Stimulated activated naive CD8-positive, alpha-beta T cell treated with anti-CD3 and anti-CD28 coated beads, Interleukin-15, Interleukin-2, amounts not matched to agents 100 ng/mL and 50 ng/mL, for 24 hours (primary cell): ENCODE measurements at regions not wholly inside any gene's neighbourhood (a gene's known extent, or its start where the extent isn't known, plus 50 kb on each side); places are given as distances from the start of the nearest gene placed in this dataset.

Experiments
- H3K27ac Mint-ChIP-seq: one replicate; pipeline ENCODE4 v1.8.0; 2021; ENCODE audit warnings: mild to moderate bottlenecking, mixed read lengths
- H3K27me3 Mint-ChIP-seq: one replicate; pipeline ENCODE4 v1.8.0; 2021; ENCODE audit warnings: mixed read lengths
- H3K36me3 Mint-ChIP-seq: one replicate; pipeline ENCODE4 v1.8.0; 2021; ENCODE audit warnings: low read depth, mixed read lengths
- H3K4me1 Mint-ChIP-seq: one replicate; pipeline ENCODE4 v1.8.0; 2021; ENCODE audit warnings: low read depth, mixed read lengths
- H3K4me3 Mint-ChIP-seq: one replicate; pipeline ENCODE4 v1.8.0; 2021; ENCODE audit warnings: mild to moderate bottlenecking, mixed read lengths
- H3K9me3 Mint-ChIP-seq: one replicate; pipeline ENCODE4 v1.8.0; 2021; ENCODE audit warnings: mixed read lengths

GRCh38 chr6:18973251-18973650 is 586.1 kb downstream of the RNF144B start:
- H3K36me3 Mint-ChIP-seq, result no peaks in the 10 kb centered on the region
- no peak overlapping the region for H3K4me3 Mint-ChIP-seq
- H3K9me3 Mint-ChIP-seq, result no peaks in the 10 kb centered on the region
- H3K4me1 Mint-ChIP-seq, result no peaks in the 10 kb centered on the region
- H3K27me3 Mint-ChIP-seq, result no peaks in the 10 kb centered on the region
- no peak overlapping the region for H3K27ac Mint-ChIP-seq

- Mint-ChIP-seq H3K4me3 (no peak overlapping the region), H3K4me1 (no peaks in the 10 kb centered on the region), H3K9me3 (no peaks in the 10 kb centered on the region), H3K27ac (no peak overlapping the region), H3K27me3 (no peaks in the 10 kb centered on the region), H3K36me3 (no peaks in the 10 kb centered on the region)
Measured at GRCh38 chr6:18976091-18976490, 588.9 kb downstream of the RNF144B start.

- Mint-ChIP-seq H3K4me1 (no peaks in the 10 kb centered on the region), H3K27ac (no peak overlapping the region)
Measured at GRCh38 chr6:18976966-18977365, 589.8 kb downstream of the RNF144B start.

GRCh38 chr6:18978337-18979128 is 591.4 kb downstream of the RNF144B start:
- no peaks in the 10 kb centered on the region for H3K36me3 Mint-ChIP-seq
- no peak overlapping the region for H3K4me3 Mint-ChIP-seq
- H3K27ac Mint-ChIP-seq, result no peak overlapping the region
- no peaks in the 10 kb centered on the region for H3K4me1 Mint-ChIP-seq
- no peaks in the 10 kb centered on the region for H3K9me3 Mint-ChIP-seq
- no peaks in the 10 kb centered on the region for H3K27me3 Mint-ChIP-seq

More at GRCh38 chr6:18976966-18977365, 589.8 kb downstream of the RNF144B start:
- H3K4me3 Mint-ChIP-seq, result no peak overlapping the region
- H3K9me3 Mint-ChIP-seq, result no peaks in the 10 kb centered on the region
- H3K36me3 Mint-ChIP-seq, result no peaks in the 10 kb centered on the region
- no peaks in the 10 kb centered on the region for H3K27me3 Mint-ChIP-seq

GRCh38 chr6:18985061-18985460 is 597.9 kb downstream of the RNF144B start:
- Mint-ChIP-seq H3K27ac (no peak overlapping the region), H3K4me1 (no peaks in the 10 kb centered on the region)

GRCh38 chr6:18985996-18986395 is 598.8 kb downstream of the RNF144B start:
- no peaks in the 10 kb centered on the region for H3K4me1 Mint-ChIP-seq
- no peaks in the 10 kb centered on the region for H3K36me3 Mint-ChIP-seq
- H3K4me3 Mint-ChIP-seq, result no peak overlapping the region
- no peaks in the 10 kb centered on the region for H3K9me3 Mint-ChIP-seq
- H3K27me3 Mint-ChIP-seq, result no peaks in the 10 kb centered on the region
- H3K27ac Mint-ChIP-seq, result no peak overlapping the region

More at GRCh38 chr6:18985061-18985460, 597.9 kb downstream of the RNF144B start:
- H3K9me3 Mint-ChIP-seq, result no peaks in the 10 kb centered on the region
- no peak overlapping the region for H3K4me3 Mint-ChIP-seq
- H3K27me3 Mint-ChIP-seq, result no peaks in the 10 kb centered on the region
- H3K36me3 Mint-ChIP-seq, result no peaks in the 10 kb centered on the region

GRCh38 chr6:18988636-18989035 is 601.5 kb downstream of the RNF144B start:
- no peaks in the 10 kb centered on the region for H3K4me1 Mint-ChIP-seq
- no peak overlapping the region for H3K27ac Mint-ChIP-seq
- H3K4me3 Mint-ChIP-seq, result no peak overlapping the region
- no peaks in the 10 kb centered on the region for H3K36me3 Mint-ChIP-seq
- peaks cover 3% of the 10 kb centered on the region for H3K9me3 Mint-ChIP-seq
- no peaks in the 10 kb centered on the region for H3K27me3 Mint-ChIP-seq

GRCh38 chr6:18990059-18990978 is 603.2 kb downstream of the RNF144B start:
- Mint-ChIP-seq H3K27ac (no peak overlapping the region), H3K4me3 (no peak overlapping the region), H3K4me1 (no peaks in the 10 kb centered on the region), H3K36me3 (no peaks in the 10 kb centered on the region), H3K9me3 (peaks cover 3% of the 10 kb centered on the region), H3K27me3 (no peaks in the 10 kb centered on the region)

- Mint-ChIP-seq H3K4me1 (no peaks in the 10 kb centered on the region), H3K27me3 (no peaks in the 10 kb centered on the region), H3K4me3 (no peak overlapping the region)
Measured at GRCh38 chr6:18997375-18997826, 610.3 kb downstream of the RNF144B start.

GRCh38 chr6:19002976-19003560 is 615.9 kb downstream of the RNF144B start:
- peaks cover 4% of the 10 kb centered on the region for H3K9me3 Mint-ChIP-seq
- no peak overlapping the region for H3K27ac Mint-ChIP-seq
- no peaks in the 10 kb centered on the region for H3K36me3 Mint-ChIP-seq
- H3K4me1 Mint-ChIP-seq, result no peaks in the 10 kb centered on the region
- H3K4me3 Mint-ChIP-seq, result no peak overlapping the region
- no peaks in the 10 kb centered on the region for H3K27me3 Mint-ChIP-seq

More at GRCh38 chr6:18997375-18997826, 610.3 kb downstream of the RNF144B start:
- Mint-ChIP-seq H3K36me3 (no peaks in the 10 kb centered on the region), H3K27ac (no peak overlapping the region), H3K9me3 (no peaks in the 10 kb centered on the region)

GRCh38 chr6:19004176-19004575 is 617.0 kb downstream of the RNF144B start:
- no peaks in the 10 kb centered on the region for H3K36me3 Mint-ChIP-seq
- no peak overlapping the region for H3K27ac Mint-ChIP-seq
- no peaks in the 10 kb centered on the region for H3K4me1 Mint-ChIP-seq
- H3K4me3 Mint-ChIP-seq, result no peak overlapping the region
- H3K9me3 Mint-ChIP-seq, result peaks cover 4% of the 10 kb centered on the region
- H3K27me3 Mint-ChIP-seq, result no peaks in the 10 kb centered on the region

GRCh38 chr6:19009769-19010168 is 622.6 kb downstream of the RNF144B start:
- Mint-ChIP-seq H3K4me1 (no peaks in the 10 kb centered on the region), H3K27ac (no peak overlapping the region), H3K27me3 (no peaks in the 10 kb centered on the region), H3K36me3 (no peaks in the 10 kb centered on the region), H3K9me3 (peaks cover 7% of the 10 kb centered on the region), H3K4me3 (no peak overlapping the region)

GRCh38 chr6:19013026-19013705 is 626.0 kb downstream of the RNF144B start:
- Mint-ChIP-seq H3K36me3 (no peaks in the 10 kb centered on the region), H3K9me3 (peaks cover 6% of the 10 kb centered on the region), H3K27me3 (no peaks in the 10 kb centered on the region), H3K4me1 (no peaks in the 10 kb centered on the region), H3K4me3 (no peak overlapping the region), H3K27ac (no peak overlapping the region)

- Mint-ChIP-seq H3K27me3 (no peaks in the 10 kb centered on the region), H3K9me3 (peaks cover 5% of the 10 kb centered on the region), H3K36me3 (no peaks in the 10 kb centered on the region)
Measured at GRCh38 chr6:19024737-19025136, 637.6 kb downstream of the RNF144B start.

More at GRCh38 chr6:19024737-19025136, 637.6 kb downstream of the RNF144B start:
- Mint-ChIP-seq H3K4me1 (no peaks in the 10 kb centered on the region), H3K4me3 (no peak overlapping the region), H3K27ac (no peak overlapping the region)
